IPS-15b (cell line): ENCODE measurements at regions not wholly inside any gene's neighbourhood (a gene's known extent, or its start where the extent isn't known, plus 50 kb on each side); places are given as distances from the start of the nearest gene placed in this dataset.

Experiments
- H3K27me3 ChIP-seq: one replicate; pipeline ENCODE4 v1.6.1; 2013; ENCODE audit warnings: low read length; ENCODE audit not compliant: control insufficient read depth, insufficient read depth
- H3K36me3 ChIP-seq: one replicate; pipeline ENCODE4 v1.6.1; 2013; ENCODE audit warnings: low read length; ENCODE audit not compliant: control insufficient read depth, insufficient read depth
- H3K4me1 ChIP-seq: one replicate; pipeline ENCODE4 v1.6.1; 2013; ENCODE audit warnings: mild to moderate bottlenecking, low read length; ENCODE audit not compliant: control insufficient read depth, insufficient read depth
- H3K4me3 ChIP-seq: one replicate; pipeline ENCODE4 v1.5.1; 2013; ENCODE audit warnings: low read depth, low read length
- H3K9ac ChIP-seq: one replicate; pipeline ENCODE4 v1.6.1; 2013; ENCODE audit warnings: low read depth, mild to moderate bottlenecking, low read length
- H3K9me3 ChIP-seq: one replicate; pipeline ENCODE4 v1.6.1; 2013; ENCODE audit warnings: mild to moderate bottlenecking, low read length; ENCODE audit not compliant: control insufficient read depth, insufficient read depth

DNA sequence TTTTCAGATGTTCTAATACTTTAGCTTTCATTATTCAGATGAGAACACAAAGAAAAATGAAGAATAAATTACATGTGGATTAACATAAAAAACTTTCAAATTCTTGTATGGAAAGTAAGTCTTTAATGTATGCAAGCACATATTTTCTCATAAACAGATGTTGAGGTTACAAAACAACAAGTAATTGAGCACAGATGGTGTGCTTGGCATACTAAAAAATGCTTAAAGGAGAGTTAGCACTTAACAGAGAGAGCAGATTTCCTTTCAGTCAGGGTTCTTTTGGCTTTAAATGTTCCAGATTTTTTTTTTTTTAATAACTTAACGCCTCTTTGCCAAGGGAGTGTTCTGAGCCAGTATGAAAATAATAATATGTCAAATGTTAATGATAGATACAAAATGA, 96.0 kb downstream of the RASSF9 start:
- no peaks in the 10 kb centered on the region for H3K36me3 ChIP-seq

DNA sequence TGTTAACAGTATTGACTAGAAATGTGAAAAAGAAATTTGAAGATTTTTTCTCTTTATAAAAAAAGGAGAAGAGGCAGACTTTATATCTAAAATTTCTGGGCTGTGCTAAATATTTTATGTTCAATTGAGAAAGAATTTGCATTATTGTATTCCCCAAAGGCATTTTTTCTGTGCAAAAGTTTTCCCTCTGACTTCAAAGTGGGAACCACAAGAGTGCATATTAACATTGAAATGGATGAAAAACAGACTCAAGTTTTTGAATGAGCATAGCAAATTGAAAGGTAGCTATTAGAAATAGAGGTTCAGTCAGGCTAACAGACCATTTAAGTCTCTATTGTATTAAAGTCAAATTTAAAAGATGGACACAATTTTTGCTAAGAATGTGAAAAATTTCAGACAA, 95.2 kb downstream of the RASSF9 start:
- Histone ChIP-seq H3K36me3 (no peaks in the 10 kb centered on the region), H3K27me3 (no peaks in the 10 kb centered on the region), H3K4me1 (no peaks in the 10 kb centered on the region), H3K9me3 (no peaks in the 10 kb centered on the region), H3K9ac (no peak overlapping the region), H3K4me3 (no peak overlapping the region)

More for the DNA sequence above, 96.0 kb downstream of the RASSF9 start:
- H3K9ac ChIP-seq, result no peak overlapping the region
- no peaks in the 10 kb centered on the region for H3K4me1 ChIP-seq
- no peaks in the 10 kb centered on the region for H3K9me3 ChIP-seq
- H3K4me3 ChIP-seq, result no peak overlapping the region
- no peaks in the 10 kb centered on the region for H3K27me3 ChIP-seq

DNA sequence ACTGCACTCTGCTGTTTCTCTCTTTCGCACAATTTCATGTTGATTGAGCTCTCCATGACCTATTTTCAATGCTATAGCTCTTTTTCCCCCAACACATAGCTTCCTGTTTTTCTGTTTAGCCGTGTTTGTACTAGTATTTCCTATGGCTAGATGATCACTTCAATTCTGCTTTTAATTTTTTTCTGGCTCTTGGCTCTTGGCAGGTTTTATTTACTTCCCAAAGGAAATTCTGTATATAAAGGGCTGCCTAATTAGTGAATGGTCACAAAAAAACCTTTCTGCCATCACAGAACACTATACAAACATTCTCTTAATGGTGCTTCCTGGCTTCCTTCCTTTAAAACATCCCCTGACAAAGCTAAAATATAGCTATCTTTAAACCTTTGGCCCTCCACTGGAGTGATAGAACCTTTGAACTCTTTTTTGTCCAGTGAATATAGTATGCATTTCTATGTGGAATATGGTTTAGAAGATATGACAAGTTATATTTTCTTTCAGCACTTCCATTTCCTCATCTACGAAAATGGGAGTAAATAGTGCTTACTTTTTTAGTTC, 88.2 kb downstream of the RASSF9 start:
- Histone ChIP-seq H3K27me3 (no peaks in the 10 kb centered on the region), H3K36me3 (no peaks in the 10 kb centered on the region), H3K4me1 (no peaks in the 10 kb centered on the region), H3K9me3 (no peaks in the 10 kb centered on the region), H3K9ac (no peak overlapping the region), H3K4me3 (no peak overlapping the region)
